ENCODE measurements at regions not wholly inside any gene's neighbourhood (a gene's known extent, or its start where the extent isn't known, plus 50 kb on each side); places are given as distances from the start of the nearest gene placed in this dataset.

- Histone ChIP-seq H3K36me3 (no peaks in the 10 kb centered on the region), H3K9ac (no peak overlapping the region), H3K79me2 (ENCODE audit: low read depth) (no peaks in the 10 kb centered on the region), H3K4me2 (no peak overlapping the region), H3K27ac (no peak overlapping the region), H2AFZ (replicated peaks) (no peak overlapping the region), H3K27me3 (no peaks in the 10 kb centered on the region), H3K4me3 (no peak overlapping the region), H3F3A (ENCODE audit: low read depth) (peaks cover 9% of the 10 kb centered on the region), H3K4me1 (peaks cover 20% of the 10 kb centered on the region), H3K9me3 (ENCODE audit: low read depth) (no peaks in the 10 kb centered on the region), H4K20me1 (ENCODE audit: low read depth) (no peaks in the 10 kb centered on the region)
- Mint-ChIP-seq H3K4me1 (peaks cover 38% of the 10 kb centered on the region), H3K9me3 (peaks cover 2% of the 10 kb centered on the region), H3K27me3 (ENCODE audit: insufficient read depth, low read depth) (peaks cover 14% of the 10 kb centered on the region), H3K4me3 (no peak overlapping the region), H3K36me3 (no peaks in the 10 kb centered on the region), H3K27ac (peak overlapping the region; percentile 55)
- no peak for DNase-seq (ENCODE audit: low spot score)
- TF ChIP-seq CTCF (IDR thresholded peaks at IDR 0.05) (no peak), EZH2phosphoT487 (IDR thresholded peaks at IDR 0.05) (no peak), EZH2 (IDR thresholded peaks at IDR 0.05) (no peak)
These were observed 99.5 kb downstream of the FGF18 start for GRCh38 chr5:171518916-171519315.

- Histone ChIP-seq H3K27ac (no peak overlapping the region), H2AFZ (replicated peaks) (peak overlapping the region; percentile 35), H3K27me3 (no peaks in the 10 kb centered on the region), H3F3A (ENCODE audit: low read depth) (peaks cover 9% of the 10 kb centered on the region), H3K4me3 (no peak overlapping the region), H3K36me3 (no peaks in the 10 kb centered on the region), H3K9me3 (ENCODE audit: low read depth) (no peaks in the 10 kb centered on the region), H3K9ac (no peak overlapping the region), H3K4me1 (peaks cover 20% of the 10 kb centered on the region), H3K4me2 (peak overlapping the region; percentile 60), H4K20me1 (ENCODE audit: low read depth) (no peaks in the 10 kb centered on the region), H3K79me2 (ENCODE audit: low read depth) (no peaks in the 10 kb centered on the region)
- Mint-ChIP-seq H3K9me3 (peaks cover 2% of the 10 kb centered on the region), H3K27me3 (ENCODE audit: insufficient read depth, low read depth) (peaks cover 14% of the 10 kb centered on the region), H3K4me3 (no peak overlapping the region), H3K4me1 (peaks cover 51% of the 10 kb centered on the region), H3K27ac (no peak overlapping the region), H3K36me3 (no peaks in the 10 kb centered on the region)
- peak; percentile 83 for DNase-seq (ENCODE audit: low spot score)
- TF ChIP-seq EZH2phosphoT487 (IDR thresholded peaks at IDR 0.05), result no peak
- TF ChIP-seq EZH2 (IDR thresholded peaks at IDR 0.05), result no peak
- TF ChIP-seq CTCF (IDR thresholded peaks at IDR 0.05), result no peak
These were observed 101.1 kb downstream of the FGF18 start for GRCh38 chr5:171520300-171521174.

GRCh38 chr5:171521219-171521633, 101.8 kb downstream of the FGF18 start:
- Mint-ChIP-seq H3K9me3 (peaks cover 2% of the 10 kb centered on the region), H3K4me3 (no peak overlapping the region), H3K36me3 (no peaks in the 10 kb centered on the region), H3K27me3 (ENCODE audit: insufficient read depth, low read depth) (peaks cover 14% of the 10 kb centered on the region), H3K4me1 (peaks cover 51% of the 10 kb centered on the region), H3K27ac (peak overlapping the region; percentile 88)
- peak; percentile 30 for DNase-seq (ENCODE audit: low spot score)
- H3K27me3 ChIP-seq, result no peaks in the 10 kb centered on the region
- no peak for TF ChIP-seq CTCF (IDR thresholded peaks at IDR 0.05)
- peaks cover 9% of the 10 kb centered on the region for H3F3A ChIP-seq (ENCODE audit: low read depth)
- no peaks in the 10 kb centered on the region for H3K79me2 ChIP-seq (ENCODE audit: low read depth)
- H3K36me3 ChIP-seq, result no peaks in the 10 kb centered on the region
- H3K4me2 ChIP-seq, result peak overlapping the region; percentile 60
- no peaks in the 10 kb centered on the region for H3K9me3 ChIP-seq (ENCODE audit: low read depth)
- H3K4me1 ChIP-seq, result peaks cover 20% of the 10 kb centered on the region
- H3K4me3 ChIP-seq, result no peak overlapping the region
- no peak overlapping the region for H3K27ac ChIP-seq
- H4K20me1 ChIP-seq (ENCODE audit: low read depth), result no peaks in the 10 kb centered on the region
- peak overlapping the region; percentile 35 for H2AFZ ChIP-seq (replicated peaks)
- H3K9ac ChIP-seq, result no peak overlapping the region

Measured in neural progenitor cell (in vitro differentiated cells).